ENCODE measurements at regions not wholly inside any gene's neighbourhood (a gene's known extent, or its start where the extent isn't known, plus 50 kb on each side); places are given as distances from the start of the nearest gene placed in this dataset.
"Not testable (repeated sequence)": the region's sequence is repeated elsewhere in the genome, so short reads cannot be mapped to it uniquely, and the experiment has no call there.

DNA sequence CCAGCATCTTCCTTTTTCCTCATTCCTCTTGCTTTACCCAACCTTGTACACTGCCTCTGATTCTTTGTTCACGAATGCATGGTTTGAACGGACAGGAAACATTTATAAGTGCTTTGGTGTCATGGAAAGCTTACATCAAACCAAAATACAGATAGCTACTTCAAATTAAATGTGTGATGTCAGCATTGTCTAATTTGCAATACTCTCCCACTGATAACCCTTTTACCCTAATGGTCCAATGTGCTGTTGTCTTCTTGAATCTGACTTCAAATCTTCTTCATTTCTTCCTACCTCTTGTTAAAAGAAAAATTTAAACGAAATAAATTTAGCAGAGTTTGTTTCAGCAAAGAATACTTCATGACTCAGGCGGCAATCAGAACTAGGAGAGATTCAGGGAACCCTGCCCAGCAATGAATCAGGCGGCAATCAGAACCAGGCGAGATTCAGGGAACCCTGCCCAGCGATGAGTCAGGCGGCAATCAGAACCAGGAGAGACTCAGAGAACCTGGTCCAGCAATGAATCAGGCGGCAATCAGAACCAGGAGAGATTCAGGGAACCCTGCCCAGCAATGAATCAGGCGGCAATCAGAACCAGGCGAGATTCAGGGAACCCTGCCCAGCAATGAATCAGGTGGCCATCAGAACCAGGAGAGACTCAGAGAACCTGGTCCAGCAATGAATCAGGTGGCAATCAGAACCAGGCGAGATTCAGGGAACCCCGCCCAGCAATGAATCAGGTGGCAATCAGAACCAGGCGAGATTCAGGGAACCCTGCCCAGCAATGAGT is 1212.9 kb upstream of the TENM3 start:
- peak; percentile 79 for DNase-seq

DNA sequence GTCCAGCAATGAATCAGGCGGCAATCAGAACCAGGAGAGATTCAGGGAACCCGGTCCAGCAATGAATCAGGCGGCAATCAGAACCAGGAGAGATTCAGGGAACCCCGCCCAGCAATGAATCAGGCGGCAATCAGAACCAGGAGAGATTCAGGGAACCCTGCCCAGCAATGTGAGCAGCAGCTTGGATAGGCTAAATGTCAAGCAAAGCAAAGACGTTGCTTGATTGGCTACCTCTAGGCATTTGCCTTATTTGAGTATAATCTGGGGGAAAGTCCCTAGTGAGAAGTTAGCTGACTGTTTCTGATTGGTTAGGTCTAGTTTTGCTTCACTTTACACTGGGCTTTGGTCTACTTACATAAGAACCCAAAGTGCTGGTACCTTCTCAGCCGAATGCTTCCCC is 1212.2 kb upstream of the TENM3 start:
- peak; percentile 42 for DNase-seq

DNA sequence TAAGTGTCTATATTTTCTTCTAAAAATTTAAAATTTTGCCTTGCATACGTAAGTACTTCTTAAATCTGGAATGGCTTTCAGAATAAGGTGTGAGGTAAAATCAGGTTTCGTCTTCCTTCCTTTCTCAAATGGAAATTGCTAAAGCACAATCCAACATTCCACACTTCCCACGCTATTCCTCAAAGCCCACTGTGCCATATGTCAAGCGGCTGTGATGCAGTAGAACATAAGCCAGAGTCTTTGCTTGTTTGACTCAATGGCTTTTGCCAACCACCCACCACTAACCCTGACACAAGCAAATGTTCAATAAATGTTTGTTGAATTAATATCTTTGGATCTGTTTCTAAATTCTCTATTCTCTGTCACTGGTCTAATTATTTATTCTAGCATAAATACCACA is 1199.7 kb upstream of the TENM3 start:
- no peak for DNase-seq

DNA sequence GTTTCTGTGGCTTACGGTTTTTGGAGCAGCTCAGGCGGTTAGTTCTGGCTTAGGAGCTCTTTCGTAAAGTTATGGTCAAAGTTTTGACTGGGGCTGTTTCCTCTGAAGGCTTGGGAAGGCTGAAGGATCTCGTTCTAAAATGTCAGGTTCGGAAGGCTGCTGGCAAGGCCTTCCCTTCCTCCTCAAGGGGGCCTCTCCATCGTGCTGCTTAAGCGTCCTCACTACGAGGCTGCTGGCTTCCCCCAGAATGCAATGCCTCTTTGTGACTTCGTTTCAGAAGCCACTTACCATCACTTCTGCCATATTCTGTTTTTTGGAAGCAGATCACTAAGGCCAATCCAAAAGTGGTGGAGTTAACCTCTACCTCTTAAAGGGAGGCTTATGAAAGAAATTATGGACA is 1196.4 kb upstream of the TENM3 start:
- no peak for DNase-seq

DNA sequence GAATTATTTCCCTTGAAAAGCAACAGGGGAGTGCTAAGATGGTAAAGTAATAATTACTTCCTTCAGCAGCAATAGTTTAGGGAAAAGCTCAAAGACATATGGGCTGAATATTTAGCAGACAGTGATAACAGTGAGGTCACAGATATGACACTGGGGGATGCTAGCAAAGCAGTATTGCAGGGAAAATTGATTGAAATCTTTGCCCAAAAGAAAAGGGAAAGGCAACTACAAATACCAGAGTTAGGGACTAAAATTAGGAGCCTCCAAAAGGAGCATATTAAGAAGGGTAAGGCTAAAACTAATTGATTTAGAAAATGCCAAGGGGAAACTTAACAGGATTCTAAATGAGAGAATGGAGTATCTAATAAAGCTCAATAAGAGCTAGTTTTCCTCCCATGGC is 1191.3 kb upstream of the TENM3 start:
- no peak for DNase-seq

DNA sequence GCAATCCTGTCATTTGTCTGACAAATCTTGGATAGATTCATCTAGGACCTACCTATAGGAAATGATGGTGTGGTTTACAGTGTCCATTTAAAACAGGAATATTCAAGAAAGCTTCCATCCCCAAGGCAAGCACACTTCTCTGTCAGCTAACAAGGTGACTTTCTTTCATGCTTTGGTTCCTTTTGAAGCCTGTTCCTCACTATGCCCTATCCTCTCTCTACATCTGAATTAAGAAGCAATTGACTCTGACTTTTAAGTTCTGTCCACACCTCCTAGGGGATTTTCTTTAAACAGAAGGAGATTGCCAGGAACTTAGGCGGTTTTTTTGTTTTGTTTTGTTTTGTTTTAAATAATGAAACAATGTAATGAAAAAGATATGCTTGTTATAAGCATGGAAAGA is 1181.4 kb upstream of the TENM3 start:
- DNase-seq = no peak

DNA sequence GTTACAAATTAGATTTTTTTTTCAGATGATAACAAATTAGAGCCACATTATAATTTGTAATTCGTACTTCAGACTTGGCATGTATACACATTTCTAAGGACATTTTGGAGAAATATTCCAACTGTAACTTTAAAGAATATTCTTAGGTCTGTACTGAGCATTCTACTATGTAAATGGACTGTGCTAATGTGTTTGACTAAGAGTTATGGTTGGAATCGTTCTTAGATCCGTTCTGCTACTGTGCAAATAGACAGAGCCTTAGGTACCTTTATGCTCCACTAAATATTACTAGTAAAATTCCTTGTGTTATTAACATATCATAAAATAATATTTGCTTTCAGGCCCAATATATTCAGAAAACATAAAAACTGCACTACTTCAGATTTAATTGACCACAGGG is 1180.0 kb upstream of the TENM3 start:
- DNase-seq = no peak

DNA sequence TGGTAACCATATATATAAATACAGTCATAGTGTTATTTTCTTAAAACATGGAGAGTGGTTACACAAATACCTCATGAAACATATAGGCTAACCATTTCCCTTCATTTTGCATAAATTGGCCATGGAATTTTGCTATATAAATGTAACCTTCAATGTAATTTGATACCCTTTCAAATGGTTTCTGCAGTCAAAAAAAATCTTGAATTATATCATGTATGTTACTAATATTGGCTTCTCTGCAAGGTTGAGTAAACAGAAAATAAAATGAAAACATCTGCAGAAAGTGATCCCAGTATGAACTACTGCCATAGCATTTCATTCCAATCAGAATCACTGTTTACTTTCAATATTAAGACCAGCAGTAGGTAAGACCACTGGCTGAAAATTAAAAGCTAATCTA is 1165.9 kb upstream of the TENM3 start:
- DNase-seq = peak; percentile 52

DNA sequence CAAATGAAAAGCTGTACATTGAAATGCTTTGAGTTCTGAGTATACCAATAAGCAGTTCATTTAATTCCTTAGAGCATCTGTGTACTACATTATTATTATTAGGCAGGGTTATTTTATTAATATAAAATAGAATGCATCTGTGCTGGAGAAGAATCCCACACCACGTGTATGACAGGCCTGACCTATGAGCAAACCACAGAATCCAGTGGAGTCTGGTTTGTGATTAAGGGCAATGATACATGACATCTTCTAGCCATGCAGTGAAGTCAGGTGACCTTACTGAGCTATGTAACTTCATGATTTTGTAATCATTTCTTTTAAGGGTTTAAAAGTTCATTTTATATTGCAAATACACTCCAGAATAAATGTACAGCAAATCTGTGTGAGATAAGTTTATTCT is 1165.0 kb upstream of the TENM3 start:
- DNase-seq = peak; percentile 55

DNA sequence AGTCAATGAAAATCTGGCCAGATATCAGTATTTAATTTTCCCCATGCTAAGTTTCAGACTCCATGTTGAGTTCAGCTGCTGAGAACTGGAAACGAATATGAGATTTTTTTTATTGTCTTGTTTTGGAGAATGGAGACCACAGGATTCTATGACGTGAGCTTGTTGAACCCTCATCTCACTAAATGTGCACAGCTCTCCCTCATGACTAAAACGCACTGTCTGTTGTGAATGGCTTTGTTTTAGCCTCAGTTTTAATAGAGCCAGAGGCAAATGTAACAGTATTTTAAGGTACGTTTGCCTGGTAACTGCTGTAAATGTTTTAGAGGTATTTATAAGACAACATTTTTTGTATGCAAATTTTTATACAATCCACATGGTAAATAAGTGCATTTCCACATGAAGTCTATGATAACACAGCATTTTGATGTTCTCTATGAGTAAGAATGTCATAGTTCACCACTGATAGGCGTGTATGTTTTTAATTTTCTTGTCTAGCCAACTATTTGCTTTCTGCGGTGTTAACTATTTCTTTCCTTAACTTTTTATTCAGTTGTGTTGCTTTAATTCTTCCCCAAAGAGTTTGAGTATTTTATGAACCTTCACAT is 1159.3 kb upstream of the TENM3 start:
- DNase-seq = peak; percentile 54

DNA sequence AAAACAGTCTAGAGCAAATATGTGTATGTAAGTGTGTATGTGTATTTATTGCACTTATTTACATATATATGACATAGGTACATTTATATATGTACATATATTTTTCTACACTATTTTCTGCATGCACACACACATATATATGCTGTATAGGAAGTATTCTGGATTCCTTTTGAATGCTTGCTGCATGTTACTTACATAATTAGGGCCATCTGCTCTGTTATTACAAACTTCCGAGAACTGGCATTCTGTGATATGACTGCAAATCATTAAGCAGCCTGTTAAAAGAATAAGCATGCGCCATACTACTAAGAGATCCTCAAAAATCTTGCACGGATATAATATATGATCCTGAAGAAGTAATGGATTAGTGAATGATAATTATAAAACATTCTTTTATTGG is 1157.6 kb upstream of the TENM3 start:
- peak; percentile 61 for DNase-seq

DNA sequence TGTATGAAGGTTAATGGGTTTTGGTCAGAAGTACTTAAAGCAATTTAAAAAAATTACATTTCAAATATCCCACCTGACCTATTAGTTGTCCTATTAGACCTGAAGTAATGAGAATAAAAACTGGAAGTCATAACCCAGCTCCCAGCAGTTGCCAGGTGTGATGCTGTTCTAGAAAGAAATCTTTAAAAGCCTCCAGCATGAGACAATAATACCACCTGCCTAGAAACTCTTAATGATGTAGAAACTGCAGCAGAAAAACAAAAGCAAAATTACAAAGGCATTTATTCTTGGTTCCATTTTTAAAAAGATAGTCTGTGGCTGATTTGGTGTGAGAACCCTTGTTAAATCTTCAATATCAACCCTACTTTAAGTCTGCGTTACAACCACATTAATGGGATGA is 1137.7 kb upstream of the TENM3 start:
- no peak for DNase-seq

DNA sequence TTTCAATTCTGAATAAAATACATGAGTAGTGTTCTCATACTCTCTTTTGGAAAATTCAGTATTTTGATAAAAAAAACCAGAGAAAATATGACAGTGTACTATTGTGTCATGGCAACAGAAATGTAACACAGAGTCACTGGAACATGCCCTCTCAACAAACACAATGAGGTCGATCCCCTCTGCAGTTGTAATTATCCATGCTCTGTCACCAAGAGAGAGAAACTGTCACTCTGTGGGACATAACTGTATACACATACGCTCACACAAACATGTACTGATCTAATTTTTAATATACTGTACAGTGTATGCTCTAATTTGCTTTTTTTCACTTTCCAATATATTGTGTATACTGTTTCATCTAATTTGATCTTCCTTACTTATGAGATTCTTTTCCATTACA is 1136.8 kb upstream of the TENM3 start:
- no peak for DNase-seq

DNA sequence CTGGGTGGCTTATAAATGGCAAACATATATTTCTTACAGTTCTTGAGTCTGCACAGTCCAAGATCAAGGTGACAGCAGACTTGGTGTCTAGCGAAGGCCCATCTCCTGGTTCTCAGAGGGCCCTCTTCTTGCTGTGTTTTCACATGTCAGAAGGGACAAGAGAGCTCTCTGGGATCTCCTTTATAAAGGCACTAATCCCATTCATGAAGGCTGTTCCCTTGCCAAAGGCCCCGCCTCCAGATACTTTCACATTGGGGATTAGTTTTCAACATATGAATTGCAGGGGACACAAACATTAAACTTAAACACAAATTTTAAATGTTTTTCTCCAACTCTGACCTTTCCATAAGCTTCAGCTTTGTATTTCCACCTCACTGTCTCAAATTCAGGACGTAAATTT is 1135.0 kb upstream of the TENM3 start:
- DNase-seq = no peak

DNA sequence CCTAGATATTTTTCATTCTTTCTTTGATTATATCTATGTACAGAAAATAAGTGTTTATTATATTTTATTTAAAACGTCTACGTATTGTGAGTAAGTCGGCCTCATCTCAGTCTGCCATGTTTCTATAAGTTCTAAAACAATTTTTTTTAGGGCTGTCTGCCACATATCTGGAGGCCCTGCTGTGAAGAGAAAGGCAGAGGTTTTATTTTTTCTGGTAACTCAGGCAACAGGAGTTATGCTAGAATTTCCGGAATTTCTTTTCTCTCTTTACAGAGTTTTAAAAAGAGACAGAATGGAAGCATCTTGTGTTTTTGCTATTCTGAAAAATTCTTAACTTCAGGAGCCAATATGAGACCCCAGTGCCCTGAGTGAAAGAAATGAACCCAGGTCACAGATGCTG is 1124.0 kb upstream of the TENM3 start:
- no peak for DNase-seq

DNA sequence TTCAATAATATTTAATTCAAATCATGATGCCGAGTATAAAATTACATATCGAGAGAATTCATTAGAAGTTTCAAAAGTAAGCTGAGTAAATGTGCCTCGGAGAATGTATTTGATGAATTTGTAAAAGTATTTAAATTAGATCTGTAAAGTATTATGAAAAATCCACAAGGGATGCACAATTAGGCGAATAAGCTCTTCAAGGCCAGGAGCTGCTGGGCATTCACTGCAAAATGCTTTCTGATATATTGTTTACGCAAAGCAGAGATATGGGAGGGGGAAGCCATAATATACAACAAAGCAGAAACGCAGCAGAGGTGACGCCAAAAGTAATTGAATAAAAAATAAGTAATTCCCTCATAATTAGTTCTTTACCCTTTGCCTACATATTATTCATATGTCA is 1121.5 kb upstream of the TENM3 start:
- no peak for DNase-seq

DNA sequence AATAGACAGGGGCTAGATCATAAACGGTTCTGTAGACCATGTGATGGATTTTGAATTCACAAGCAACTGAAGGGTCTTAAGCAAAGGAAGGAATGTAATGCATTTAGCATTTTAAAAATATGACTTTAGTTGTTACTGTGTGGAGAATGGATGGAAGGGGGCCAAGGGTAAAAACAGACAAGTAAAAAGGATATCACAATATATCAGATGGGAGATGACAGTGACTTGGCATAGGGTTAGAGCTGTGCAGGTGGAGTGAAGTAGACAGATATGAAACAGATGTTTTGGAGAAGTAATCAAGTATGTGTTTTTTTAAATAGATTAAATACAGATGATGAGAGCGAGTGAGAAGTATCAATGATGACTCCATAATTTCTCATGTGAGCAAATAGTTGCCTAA is 1116.0 kb upstream of the TENM3 start:
- DNase-seq = peak; percentile 53

DNA sequence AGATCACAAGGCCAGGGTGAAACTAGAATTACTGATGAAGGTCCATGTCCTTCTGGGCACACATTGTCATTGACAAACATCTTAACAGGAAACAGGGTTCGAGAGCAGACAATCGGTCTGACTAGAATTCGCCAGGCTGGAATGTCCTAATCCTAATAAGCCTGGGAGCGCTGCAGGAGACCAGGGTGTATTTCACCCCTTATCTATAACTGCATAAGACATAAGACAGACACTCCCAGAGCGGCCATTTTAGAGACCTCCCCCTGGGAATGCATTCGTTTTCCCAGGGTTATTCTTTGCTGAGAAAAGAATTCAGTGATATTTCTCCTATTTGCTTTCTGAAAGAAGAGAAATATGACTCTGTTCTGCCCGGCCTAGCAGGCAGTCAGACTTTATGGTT is 1112.9 kb upstream of the TENM3 start:
- not testable (repeated sequence) for DNase-seq

DNA sequence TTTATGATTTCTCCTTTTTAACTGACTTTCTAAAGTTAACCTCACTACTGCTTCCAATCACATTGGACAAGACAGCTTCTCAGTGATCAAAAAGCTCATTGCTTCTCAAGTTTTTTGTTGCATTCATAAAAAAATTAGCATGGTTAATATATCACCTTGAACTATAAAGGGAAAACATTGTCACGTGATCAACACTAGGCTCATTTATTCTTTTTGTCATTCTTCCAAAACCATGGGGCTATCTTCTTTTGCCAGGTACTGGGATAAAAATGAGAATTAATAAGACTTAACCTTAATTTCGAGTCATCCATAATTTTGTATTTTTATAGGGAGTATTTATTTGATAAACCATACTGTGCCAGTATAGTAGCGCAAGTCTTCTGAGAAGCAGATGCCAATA is 1105.9 kb upstream of the TENM3 start:
- DNase-seq = no peak

DNA sequence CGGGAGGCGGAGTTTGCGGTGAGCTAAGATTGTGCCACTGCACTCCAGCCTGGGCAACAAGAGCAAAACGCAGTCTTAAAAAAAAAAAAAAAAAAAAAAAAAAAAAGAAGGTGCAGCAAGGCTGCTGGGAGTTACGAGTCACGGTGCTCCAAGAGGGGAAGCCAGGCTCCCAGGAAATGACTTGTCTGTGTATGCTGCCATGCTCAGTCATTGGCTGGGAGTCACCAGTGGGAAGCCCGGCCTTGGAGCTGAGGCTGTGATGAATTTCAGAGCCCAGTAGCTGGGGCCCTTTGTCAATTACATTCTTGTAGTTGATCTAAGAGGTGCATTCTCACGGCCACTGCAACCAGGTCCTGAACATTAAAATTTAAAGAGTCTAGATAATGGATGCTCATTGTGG is 1105.1 kb upstream of the TENM3 start:
- no peak for DNase-seq

DNA sequence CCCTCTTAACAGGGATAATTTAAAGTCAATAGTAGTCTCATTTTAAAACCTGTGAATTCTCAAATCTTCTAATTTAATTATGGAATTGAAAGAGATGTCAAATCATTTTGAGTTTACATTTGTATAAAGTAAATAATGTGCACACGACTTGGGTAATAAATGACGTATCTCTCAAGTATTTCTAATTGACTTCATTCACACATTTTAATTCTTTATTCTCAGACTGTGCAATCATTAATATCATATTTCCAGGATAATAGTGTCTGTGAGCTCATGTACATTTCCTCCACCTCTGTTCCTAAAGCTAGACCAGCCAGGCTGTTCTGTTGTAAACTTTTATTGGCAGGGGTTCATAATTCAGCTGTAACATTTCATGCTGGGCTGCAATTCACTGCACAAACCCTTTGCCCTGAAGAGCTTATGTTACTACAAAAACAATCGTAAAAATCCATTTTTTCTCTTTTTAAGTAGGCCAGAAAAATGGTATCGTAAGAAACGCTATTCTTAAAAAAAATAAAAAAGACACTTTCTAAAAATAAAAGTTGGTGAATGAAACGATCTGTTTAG is 1103.1 kb upstream of the TENM3 start:
- no peak for DNase-seq

DNA sequence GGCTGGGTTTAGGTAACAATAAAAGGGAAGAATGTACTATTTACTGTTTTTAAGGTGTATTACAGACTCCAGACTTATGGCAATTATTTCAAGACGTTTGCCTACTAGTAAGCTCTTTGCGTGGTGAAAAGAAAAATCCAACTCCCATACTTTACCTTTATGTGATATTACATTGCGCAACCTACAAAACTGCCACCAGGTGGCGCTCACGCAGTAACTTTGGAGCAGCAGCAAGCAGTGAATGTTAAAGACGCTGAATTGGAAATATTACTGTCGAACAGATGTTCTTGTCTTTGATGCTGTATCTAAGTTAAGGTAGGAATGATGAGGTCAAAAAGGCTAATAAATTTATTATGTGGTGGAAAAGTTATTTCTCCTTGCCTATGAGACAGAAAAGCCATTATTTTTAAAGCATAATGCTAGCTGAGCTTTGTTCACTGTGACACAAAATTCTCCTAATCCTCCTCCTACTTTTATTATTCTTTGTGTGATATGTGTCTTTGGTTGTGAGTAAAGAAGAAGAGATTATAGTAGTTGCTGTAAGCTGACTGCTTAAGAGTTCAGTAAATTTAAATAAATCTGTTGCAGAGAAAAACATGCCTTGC is 1099.8 kb upstream of the TENM3 start:
- peak; percentile 74 for DNase-seq

DNA sequence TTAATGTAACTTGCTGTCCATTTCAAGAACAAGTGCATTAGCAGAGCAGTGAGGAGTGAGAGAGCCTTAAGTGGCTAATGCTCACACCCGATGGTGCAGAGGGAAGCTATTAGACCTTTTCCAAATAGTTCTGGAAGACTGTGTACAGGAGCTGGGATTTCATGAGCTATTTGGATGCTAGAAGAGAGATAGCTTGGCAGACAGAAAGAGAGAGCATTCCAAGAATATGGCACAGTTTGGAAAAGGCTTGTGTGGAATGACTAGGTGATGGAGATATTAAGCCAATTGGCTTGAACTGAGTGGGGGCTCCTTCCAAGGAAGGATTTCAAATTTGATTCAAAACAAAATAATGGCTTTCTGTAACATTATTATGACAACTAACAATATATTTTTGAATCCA is 1097.2 kb upstream of the TENM3 start:
- no peak for DNase-seq

DNA sequence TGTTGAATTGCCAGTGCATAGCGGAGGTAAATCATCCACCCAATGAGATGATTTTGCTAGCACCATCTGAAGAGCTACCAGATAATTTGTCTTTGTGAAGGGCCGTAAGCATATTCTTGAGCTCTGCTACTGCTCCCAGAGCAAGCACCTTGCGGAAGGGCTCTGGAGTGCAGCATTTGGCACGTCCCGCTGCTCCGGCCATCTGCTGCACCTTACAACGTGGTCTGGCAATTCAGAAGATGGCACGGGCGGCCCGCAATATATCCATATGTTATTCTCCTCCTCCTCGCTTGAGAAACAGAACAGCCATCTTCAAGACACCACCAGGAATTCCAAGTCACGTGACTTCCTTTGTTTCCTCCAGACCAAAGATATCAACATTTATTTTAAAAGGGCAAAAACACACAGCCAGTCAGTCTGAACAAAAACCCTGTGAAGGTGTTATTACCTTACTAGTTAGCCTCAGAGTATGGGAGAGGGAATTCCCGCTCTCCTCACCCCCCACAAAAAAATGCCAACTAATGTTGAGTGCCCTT is 1095.7 kb upstream of the TENM3 start:
- no peak for DNase-seq
